CD4-positive, alpha-beta T cell treated with Interleukin-12 subunit alpha and Interleukin-12 subunit beta, for 1 hour (primary cell): ENCODE measurements at regions not wholly inside any gene's neighbourhood (a gene's known extent, or its start where the extent isn't known, plus 50 kb on each side); places are given as distances from the start of the nearest gene placed in this dataset.

ENCODE experiments used
- DNase-seq: peaks from one replicate; pipeline ENCODE4 v3.0.0-alpha.2; 2020

GRCh38 chr15:77697893-77698292 lies 65.2 kb upstream of the LINGO1 start:
- no peak for DNase-seq

DNA sequence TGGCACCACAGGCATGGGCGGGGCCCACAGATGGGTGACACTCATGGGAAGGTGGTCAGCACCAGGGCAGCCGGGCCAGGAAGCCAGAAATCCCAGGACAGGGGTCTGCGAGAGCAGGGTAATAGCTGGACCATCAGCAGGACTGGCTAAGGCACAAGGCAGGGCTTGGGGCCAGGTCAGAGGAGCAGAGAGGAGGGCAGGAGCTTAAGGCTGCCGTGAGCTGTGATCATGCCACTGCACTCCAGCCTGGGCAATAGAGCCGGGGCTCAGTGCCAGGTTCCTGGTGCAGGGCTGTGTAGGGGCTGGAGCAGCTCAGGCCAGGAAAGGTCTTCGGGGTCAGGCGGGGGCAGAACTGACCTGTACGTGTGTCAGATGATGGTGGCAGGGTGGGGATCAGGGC lies 64.2 kb upstream of the LINGO1 start:
- DNase-seq: no peak

DNA sequence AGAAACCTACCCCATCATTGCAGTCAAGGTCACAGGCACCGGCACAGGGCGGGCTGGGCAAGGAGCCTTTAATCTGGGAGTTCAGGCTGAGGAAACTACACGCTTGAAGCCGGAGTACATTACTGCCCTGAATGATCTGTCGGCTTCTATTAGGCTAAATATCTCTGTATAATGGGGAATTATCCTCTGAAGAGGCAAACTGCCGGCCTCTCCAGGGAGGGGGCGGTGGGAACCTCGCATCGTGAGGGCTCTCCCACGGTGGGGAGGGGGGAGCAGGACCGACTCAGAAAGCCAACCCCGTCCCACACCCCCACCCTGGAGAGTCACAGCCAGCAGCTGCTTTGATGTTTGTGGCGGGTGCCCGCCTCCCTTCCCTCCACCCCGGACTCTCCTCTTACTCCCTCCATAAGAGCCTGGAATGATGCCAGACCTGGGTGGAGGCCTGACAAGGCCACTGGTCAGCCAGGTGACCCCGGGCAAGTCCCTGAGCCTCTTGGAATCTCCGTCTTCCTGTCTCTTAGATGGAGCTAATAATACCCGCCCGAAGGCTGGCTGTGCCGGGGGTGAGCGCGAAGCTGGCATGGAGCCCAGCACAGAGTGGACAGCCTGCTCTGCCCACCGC lies 63.4 kb upstream of the LINGO1 start:
- DNase-seq: no peak

DNA sequence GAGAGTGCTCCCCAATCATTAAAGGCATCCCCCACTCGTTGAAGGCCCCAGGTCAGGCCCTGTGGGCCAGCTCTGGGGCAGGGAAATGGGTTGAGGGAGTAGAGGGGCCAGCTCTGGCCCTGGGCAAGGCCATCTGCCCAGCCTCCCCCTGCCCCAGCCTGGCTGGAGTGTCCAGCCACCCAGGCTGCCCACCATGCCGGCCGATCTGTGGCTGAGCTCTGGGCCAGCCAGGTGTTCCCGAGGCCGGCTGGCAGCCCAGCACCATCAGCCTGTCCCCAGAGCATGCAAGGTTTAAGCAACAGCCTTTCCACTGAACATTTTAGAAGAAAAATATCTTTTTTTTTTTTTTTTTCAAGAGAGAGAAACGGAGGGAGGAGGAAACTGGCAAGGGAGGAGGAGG lies 62.8 kb upstream of the LINGO1 start:
- no peak for DNase-seq

DNA sequence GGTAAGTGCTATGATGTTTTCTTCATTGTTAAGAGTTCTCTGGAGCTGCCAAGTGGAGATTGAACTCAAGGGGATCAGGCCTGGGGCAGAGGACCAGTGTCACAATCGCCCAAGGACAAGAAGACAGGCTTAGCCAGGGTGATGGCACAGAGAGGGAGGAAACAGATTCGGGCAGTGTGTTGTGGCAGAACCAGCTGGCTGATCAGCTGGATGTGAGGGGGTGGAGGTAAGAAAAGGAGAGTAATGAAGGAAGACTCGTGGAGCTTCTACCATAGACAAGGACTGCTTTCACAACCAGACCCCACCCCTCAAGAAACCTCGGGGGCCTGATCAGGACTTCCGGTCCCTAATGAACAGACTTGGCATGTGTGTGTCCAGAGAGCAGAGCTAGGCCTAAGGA lies 60.9 kb upstream of the LINGO1 start:
- DNase-seq: no peak

DNA sequence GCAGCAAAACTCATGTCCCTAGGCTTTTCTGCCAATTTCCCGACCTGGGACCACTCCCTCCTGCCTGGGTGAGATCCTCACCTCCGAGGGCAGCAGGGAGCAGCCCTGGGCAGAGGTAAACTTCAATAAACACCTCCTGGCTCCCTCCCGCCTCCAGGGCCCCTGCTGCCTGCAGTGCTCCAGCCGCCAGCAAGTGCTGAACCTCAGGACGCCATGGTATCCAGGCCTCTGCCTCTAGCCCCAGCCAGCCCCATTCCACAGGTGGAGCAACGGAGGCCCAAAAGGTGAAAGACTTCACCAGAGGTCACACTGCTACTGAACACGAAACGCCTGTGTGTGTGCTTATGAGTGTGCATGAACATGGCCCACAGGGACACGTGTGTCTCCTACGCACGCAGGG lies 59.9 kb upstream of the LINGO1 start:
- no peak for DNase-seq

DNA sequence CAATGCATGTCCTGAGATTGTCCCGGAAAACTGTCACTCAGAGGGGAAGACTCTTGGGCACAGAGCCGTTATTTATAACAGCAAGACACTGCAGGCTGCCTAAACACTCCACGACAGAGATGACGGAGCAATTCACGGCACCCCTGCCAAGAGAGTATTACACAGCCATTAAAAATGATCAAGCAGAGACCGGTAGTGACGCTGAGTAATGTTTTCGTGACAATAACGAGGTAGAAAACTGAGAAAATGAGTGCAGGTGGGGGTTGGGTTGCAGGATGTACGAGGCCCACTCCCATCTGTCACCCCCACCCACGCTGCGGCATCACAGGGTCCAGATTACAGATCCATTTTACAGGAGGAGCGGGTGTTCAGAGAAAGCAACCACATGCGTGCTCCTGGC lies 58.9 kb upstream of the LINGO1 start:
- no peak for DNase-seq

DNA sequence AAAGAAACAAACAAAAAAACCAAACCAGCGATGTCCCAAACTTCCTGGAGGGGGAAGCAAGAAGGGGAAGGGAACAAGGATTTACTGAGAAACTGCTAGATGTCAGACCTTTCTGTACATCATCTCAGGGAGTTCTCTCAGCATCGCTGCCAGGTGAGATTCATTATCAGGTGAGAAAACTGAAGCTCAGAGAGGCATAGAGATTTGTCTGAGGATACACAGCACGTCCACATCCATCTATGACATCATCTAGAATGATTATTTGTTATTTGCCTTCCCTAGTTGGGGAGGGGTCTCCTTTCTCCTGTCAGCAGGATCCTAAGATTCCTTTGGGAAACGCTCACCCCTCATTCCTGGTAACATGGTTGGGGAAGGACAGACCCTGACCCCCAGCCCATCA lies 57.1 kb upstream of the LINGO1 start:
- no peak for DNase-seq

DNA sequence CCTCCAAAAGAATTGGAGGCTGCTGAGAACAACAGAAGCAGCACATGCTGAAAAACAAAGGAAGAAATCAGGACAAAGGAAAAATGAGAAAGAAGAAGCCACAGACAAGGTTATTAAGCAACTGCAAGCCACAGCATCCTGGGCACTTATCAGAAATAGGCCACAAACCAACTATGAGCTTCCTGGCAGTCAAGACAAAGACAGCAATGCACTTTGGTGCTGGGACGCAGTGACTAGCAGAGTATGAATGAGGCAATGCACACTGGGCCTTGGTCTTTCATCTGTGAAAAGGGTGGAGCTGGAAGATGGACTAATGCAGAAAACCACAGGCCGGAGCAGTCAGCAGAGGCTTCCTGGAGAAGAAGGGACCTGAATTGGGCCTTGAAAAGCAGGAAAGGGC lies 56.0 kb upstream of the LINGO1 start:
- no peak for DNase-seq

- DNase-seq: no peak
Observed at GRCh38 chr15:77688266-77688665, 55.6 kb upstream of the LINGO1 start.

DNA sequence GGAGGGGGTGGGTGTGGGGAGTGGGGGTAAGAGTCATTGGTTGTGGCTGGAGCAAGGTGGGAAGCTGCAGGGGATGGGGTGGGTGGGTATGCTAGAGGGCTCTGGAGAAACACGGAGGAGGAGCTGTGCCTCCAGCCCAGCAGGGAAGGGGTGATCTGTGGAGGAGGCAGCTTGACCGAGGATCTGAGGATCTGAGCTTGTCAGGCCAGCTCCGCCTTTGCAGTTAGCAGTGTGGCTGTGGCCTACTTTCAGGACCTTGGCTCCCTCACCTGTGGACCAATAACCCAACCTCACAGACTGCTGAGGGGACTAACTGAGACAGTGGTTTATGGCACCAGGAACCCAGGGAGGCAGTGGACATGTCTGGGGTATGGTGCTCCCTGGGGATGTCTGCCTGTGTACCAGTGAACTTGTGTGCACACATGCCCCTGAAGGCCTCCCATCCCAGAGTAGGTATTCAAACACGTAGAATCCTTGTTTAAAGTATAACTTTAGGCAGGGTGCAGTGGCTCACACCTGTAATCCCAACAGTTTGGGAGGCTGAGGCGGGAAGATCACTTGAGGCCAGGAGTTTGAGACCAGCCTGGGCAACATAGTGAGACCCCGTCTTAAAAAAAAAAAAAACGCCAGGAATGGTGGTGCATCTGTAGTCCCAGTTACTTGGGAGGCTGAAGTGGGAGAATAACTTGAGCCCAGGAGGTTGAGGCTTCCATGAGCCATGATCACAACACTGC lies 52.5 kb upstream of the LINGO1 start:
- DNase-seq: no peak

DNA sequence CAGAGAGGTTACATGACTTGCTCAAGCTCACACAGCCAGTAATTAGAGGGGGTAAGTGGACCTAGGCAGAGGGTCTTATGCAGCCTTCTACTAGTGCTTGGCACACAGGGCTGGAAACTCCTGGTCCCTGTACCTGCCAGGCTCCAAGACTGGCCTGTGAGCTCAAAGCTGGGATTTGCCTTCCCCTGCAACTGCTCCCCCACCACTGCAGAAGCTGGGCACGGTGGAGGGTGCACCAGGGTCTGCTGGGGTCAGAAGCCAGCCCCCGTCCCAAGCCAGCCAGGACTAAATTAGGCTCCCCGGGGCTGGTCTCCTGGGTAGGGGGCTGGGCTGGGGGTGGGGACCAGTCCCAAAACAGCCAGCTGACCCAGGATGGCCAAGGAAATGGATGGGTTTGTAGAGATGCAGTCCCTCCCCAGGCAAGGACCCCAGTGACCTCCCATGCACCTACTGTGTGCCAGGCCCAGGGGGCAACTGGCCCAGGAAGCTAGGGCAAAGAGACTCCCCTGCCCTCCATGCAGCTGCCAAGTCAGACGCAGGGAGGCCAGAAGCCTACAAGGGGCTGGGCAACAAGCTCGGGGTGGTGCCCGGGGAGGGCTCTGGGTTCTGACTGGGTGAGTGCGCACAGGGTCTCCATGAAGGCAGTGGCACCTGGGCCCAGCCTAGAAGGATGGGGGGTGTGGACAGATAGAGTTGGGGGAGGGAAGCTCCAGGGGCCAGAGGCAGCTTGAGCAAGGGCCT lies 51.8 kb upstream of the LINGO1 start:
- DNase-seq: no peak

DNA sequence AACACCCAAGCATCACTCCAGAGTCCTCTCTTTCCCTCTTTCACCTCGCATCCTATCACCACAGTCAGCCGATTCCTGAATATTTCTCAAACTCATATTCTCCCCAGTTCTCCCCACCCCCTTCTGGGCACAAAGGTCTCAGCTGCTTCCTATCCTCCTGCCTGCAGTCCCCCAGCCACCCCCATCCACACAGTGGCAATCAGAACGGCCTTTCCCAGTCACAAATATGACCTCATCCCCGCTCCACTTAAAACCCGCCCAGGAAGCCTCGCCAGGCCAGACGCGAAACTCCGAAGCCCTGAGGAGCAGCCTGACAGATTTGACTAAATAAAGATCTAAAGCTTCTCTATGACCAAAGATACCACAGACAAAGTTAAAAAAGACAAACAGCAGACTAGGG lies 49.9 kb upstream of the LINGO1 start:
- DNase-seq: no peak
